Neural crest cell (in vitro differentiated cells): ENCODE measurements at regions not wholly inside any gene's neighbourhood (a gene's known extent, or its start where the extent isn't known, plus 50 kb on each side); places are given as distances from the start of the nearest gene placed in this dataset.
A peak's percentile ranks its signal among the peaks of the same experiment; 100 is the strongest.

Source experiments
- DNase-seq: peaks from one replicate; pipeline ENCODE4 v3.0.0; 2021; ENCODE audit warnings: low read depth, mixed read lengths, low spot score
- H3K27ac Mint-ChIP-seq: one replicate; pipeline ENCODE4 v1.8.0; 2021; ENCODE audit warnings: mild to moderate bottlenecking, mixed read lengths; ENCODE audit not compliant: unreplicated experiment
- H3K27me3 Mint-ChIP-seq: 2 replicates; pipeline ENCODE4 v1.8.0; 2021; ENCODE audit warnings: low read depth, mild to moderate bottlenecking, mixed read lengths
- H3K36me3 Mint-ChIP-seq: 2 replicates; pipeline ENCODE4 v1.8.0; 2021; ENCODE audit warnings: low read depth, mild to moderate bottlenecking, mixed read lengths
- H3K4me1 Mint-ChIP-seq: 2 replicates; pipeline ENCODE4 v1.8.0; 2021; ENCODE audit warnings: mixed read lengths
- H3K4me3 Mint-ChIP-seq: one replicate; pipeline ENCODE4 v1.8.0; 2021; ENCODE audit warnings: mild to moderate bottlenecking, mixed read lengths
- H3K9me3 Mint-ChIP-seq: 2 replicates; pipeline ENCODE4 v1.8.0; 2021; ENCODE audit warnings: mixed read lengths
- CTCF ChIP-seq: fragments of 200-600 bp; sonication (generic); conservative IDR thresholded peaks from 2 replicates; pipeline ENCODE4 v1.5.0; 2021; ENCODE audit warnings: antibody characterized with exemption, mild to moderate bottlenecking

GRCh38 chr5:2487152-2487763 lies 264.2 kb downstream of the IRX2 start:
- Mint-ChIP-seq H3K4me3 (no peak overlapping the region), H3K4me1 (no peaks in the 10 kb centered on the region), H3K9me3 (peaks cover 12% of the 10 kb centered on the region), H3K27ac (peak overlapping the region; percentile 43), H3K36me3 (peaks cover 6% of the 10 kb centered on the region), H3K27me3 (no peaks in the 10 kb centered on the region)
- no peak for DNase-seq
- no peak for TF ChIP-seq CTCF

- H3K4me1 Mint-ChIP-seq: no peaks in the 10 kb centered on the region
- DNase-seq: no peak
- no peak for TF ChIP-seq CTCF
- H3K9me3 Mint-ChIP-seq: peaks cover 18% of the 10 kb centered on the region
- H3K36me3 Mint-ChIP-seq: peaks cover 12% of the 10 kb centered on the region
- no peak overlapping the region for H3K4me3 Mint-ChIP-seq
- H3K27ac Mint-ChIP-seq: no peak overlapping the region
- H3K27me3 Mint-ChIP-seq: no peaks in the 10 kb centered on the region
These were observed 265.1 kb downstream of the IRX2 start for GRCh38 chr5:2486373-2486772.

- H3K36me3 Mint-ChIP-seq: peaks cover 18% of the 10 kb centered on the region
- no peak for DNase-seq
- H3K27me3 Mint-ChIP-seq: no peaks in the 10 kb centered on the region
- peaks cover 14% of the 10 kb centered on the region for H3K4me1 Mint-ChIP-seq
- no peak for TF ChIP-seq CTCF
- H3K9me3 Mint-ChIP-seq: peaks cover 24% of the 10 kb centered on the region
- H3K27ac Mint-ChIP-seq: no peak overlapping the region
- no peak overlapping the region for H3K4me3 Mint-ChIP-seq
These were observed 268.7 kb downstream of the IRX2 start for GRCh38 chr5:2482778-2483177.

GRCh38 chr5:2480871-2481270 lies 270.6 kb downstream of the IRX2 start:
- Mint-ChIP-seq H3K4me3 (no peak overlapping the region), H3K36me3 (peaks cover 18% of the 10 kb centered on the region), H3K27ac (no peak overlapping the region), H3K27me3 (no peaks in the 10 kb centered on the region), H3K4me1 (peaks cover 14% of the 10 kb centered on the region), H3K9me3 (peaks cover 21% of the 10 kb centered on the region)
- DNase-seq: no peak
- TF ChIP-seq CTCF: no peak

- peaks cover 2% of the 10 kb centered on the region for H3K27me3 Mint-ChIP-seq
- H3K4me3 Mint-ChIP-seq: no peak overlapping the region
- peaks cover 5% of the 10 kb centered on the region for H3K9me3 Mint-ChIP-seq
- H3K27ac Mint-ChIP-seq: no peak overlapping the region
- no peak for DNase-seq
- TF ChIP-seq CTCF: no peak
- H3K36me3 Mint-ChIP-seq: peaks cover 5% of the 10 kb centered on the region
- peaks cover 14% of the 10 kb centered on the region for H3K4me1 Mint-ChIP-seq
These were observed 275.6 kb downstream of the IRX2 start for GRCh38 chr5:2475902-2476301.
